Memory B cell (primary cell): ENCODE measurements at regions not wholly inside any gene's neighbourhood (a gene's known extent, or its start where the extent isn't known, plus 50 kb on each side); places are given as distances from the start of the nearest gene placed in this dataset.

Source experiments
- ATAC-seq: fragments of 150-1000 bp; cut with Tn5 transposase; 2 replicates; pipeline ENCODE4 v1.10.0; 2021; ENCODE audit warnings: low read depth, mild to moderate bottlenecking, moderate library complexity
- DNase-seq, 2 donors: peaks; one replicate each; pipeline ENCODE4 v3.0.0; 2022; ENCODE audit warnings: low spot score in 2 of 2
- H3K27ac Mint-ChIP-seq: one replicate; pipeline ENCODE4 v1.8.0; 2022; ENCODE audit warnings: mild to moderate bottlenecking, moderate library complexity, mixed read lengths
- H3K27me3 Mint-ChIP-seq: one replicate; pipeline ENCODE4 v1.8.0; 2022; ENCODE audit warnings: mixed read lengths
- H3K36me3 Mint-ChIP-seq: one replicate; pipeline ENCODE4 v1.8.0; 2022; ENCODE audit warnings: mild to moderate bottlenecking, mixed read lengths
- H3K4me1 Mint-ChIP-seq: one replicate; pipeline ENCODE4 v1.8.0; 2022; ENCODE audit warnings: mixed read lengths
- H3K4me3 Mint-ChIP-seq: one replicate; pipeline ENCODE4 v1.8.0; 2022; ENCODE audit warnings: mild to moderate bottlenecking, moderate library complexity, mixed read lengths
- H3K9me3 Mint-ChIP-seq: one replicate; pipeline ENCODE4 v1.8.0; 2022; ENCODE audit warnings: mixed read lengths

- H3K27me3 Mint-ChIP-seq = no peaks in the 10 kb centered on the region
Measured at GRCh38 chr6:104046426-104046825, 813.3 kb downstream of the HACE1 start.

GRCh38 chr6:104031346-104031745 is 828.4 kb downstream of the HACE1 start:
- DNase-seq = no peak
- no peak overlapping the region for H3K4me3 Mint-ChIP-seq
- no peak overlapping the region for H3K27ac Mint-ChIP-seq
- no peaks in the 10 kb centered on the region for H3K27me3 Mint-ChIP-seq
- no peak for ATAC-seq
- H3K4me1 Mint-ChIP-seq = no peaks in the 10 kb centered on the region
- H3K9me3 Mint-ChIP-seq = peaks cover 1% of the 10 kb centered on the region
- H3K36me3 Mint-ChIP-seq = no peaks in the 10 kb centered on the region

More at GRCh38 chr6:104046426-104046825, 813.3 kb downstream of the HACE1 start:
- DNase-seq (no peak), ATAC-seq (no peak)
- no peak overlapping the region for H3K27ac Mint-ChIP-seq
- H3K9me3 Mint-ChIP-seq = peaks cover 10% of the 10 kb centered on the region
- H3K4me3 Mint-ChIP-seq = no peak overlapping the region
- H3K4me1 Mint-ChIP-seq = no peaks in the 10 kb centered on the region
- H3K36me3 Mint-ChIP-seq = no peaks in the 10 kb centered on the region

DNA sequence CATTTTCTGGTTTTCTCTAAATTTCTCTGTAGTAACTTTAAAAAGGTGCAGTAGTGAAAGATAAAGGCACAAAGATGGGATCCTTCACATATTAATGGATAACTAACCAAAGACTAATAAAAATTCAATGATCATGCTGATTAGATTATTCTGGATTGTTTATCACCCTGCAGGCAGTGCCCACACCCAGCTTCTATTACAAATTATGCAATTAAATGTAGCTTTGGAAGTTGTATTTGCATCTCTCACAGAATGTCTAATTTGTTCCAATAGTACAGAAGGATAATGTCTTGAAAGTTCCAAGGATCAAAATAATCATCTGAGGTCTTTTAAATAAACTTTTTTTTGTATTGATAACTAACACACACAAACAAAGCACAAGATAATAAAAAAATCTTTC is 837.6 kb downstream of the HACE1 start:
- DNase-seq = no peak
- ATAC-seq = no peak
- Mint-ChIP-seq H3K4me1 (no peaks in the 10 kb centered on the region), H3K9me3 (peaks cover 2% of the 10 kb centered on the region), H3K36me3 (no peaks in the 10 kb centered on the region), H3K27ac (no peak overlapping the region), H3K4me3 (no peak overlapping the region), H3K27me3 (no peaks in the 10 kb centered on the region)

- Mint-ChIP-seq H3K9me3 (peaks cover 3% of the 10 kb centered on the region), H3K36me3 (no peaks in the 10 kb centered on the region), H3K4me1 (no peaks in the 10 kb centered on the region), H3K4me3 (no peak overlapping the region), H3K27ac (no peak overlapping the region), H3K27me3 (no peaks in the 10 kb centered on the region)
- ATAC-seq (no peak), DNase-seq (no peak)
Measured at GRCh38 chr6:104019075-104019753, 840.5 kb downstream of the HACE1 start.

DNA sequence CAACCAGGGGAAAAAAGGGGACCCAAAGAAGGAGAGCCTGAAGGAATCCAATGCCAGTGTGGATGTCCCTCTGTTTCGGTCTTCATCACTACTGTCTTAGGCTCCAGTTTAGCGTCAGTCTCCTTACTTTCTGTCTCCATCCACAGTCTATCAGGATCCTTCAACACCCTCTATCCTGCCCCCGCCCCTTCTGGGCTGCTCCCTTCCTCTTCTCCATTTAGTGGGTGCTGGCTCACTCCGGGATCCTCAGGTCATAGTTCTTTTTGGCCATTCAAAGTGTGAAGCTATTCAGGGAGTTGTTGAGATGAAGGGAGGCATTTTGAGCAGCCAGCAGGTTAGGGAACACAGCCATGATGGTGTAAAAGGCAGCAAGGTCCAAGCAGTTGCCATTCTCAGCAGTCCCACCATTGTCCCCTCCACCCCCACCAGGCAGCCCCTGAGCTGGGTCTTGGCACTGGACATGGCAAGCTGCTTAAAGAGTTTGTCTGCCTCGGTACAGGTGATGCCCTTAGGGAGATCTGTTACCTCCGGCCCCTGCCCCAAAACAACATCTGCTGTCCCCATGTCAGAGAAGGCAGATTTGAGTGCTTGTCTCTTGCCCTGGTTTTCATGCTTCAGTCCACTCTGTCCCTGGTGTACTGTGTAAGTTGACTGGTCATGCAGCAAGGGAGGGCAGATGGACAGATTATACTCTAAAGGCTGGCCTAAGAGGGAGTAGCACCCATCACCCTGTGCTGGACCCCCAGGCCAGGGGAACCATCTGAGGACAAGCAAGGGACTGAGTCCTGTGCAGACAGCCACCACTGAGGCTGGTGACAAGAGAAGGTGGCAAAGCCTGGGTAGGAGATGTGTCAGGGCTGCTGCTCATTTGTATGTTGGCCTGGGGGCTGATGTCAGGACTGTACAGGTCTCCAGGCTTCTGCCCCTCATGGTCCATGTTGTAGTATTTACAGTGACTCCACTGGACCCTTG is 842.0 kb downstream of the HACE1 start:
- H3K27me3 Mint-ChIP-seq = no peaks in the 10 kb centered on the region
- no peak overlapping the region for H3K4me3 Mint-ChIP-seq
- DNase-seq = no peak
- no peaks in the 10 kb centered on the region for H3K36me3 Mint-ChIP-seq
- peaks cover 7% of the 10 kb centered on the region for H3K9me3 Mint-ChIP-seq
- no peak overlapping the region for H3K27ac Mint-ChIP-seq
- ATAC-seq = no peak
- H3K4me1 Mint-ChIP-seq = no peaks in the 10 kb centered on the region

DNA sequence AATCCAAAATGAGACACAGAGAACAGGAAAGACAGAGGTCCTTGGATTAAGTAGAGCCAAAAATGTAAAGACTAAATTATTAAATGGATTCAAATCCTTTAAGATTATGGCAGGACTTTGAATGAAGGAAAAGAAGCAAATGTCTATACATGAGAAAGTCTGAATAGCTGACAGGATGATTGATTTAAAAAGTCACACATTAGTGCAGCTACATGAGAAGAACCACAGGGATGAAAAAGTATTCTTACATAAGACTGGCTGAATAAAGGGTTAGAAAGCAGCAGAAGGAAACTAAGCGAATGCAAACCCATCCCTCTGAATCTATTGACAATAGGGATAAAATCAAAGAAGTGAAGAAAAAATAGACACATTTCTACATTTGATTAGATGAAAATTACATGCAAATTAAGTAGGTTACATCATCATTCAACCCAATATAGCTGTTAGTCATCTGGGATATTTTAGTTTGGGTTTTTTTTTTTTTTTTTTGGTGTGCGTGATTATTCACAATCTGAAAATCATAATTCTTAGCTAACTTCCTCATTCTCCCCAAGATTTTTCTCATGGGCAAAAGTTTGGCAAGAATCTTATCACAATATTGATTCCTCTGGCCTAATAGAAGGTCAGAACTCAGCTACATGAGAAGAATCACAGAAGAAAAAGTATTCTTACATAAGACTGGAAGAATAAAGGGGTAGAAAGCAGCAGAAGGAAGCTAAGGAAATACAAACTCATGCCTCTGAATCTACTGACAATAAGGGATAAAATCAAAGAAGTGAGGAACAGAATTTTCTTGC is 845.4 kb downstream of the HACE1 start:
- peaks cover 7% of the 10 kb centered on the region for H3K9me3 Mint-ChIP-seq
- H3K27ac Mint-ChIP-seq = no peak overlapping the region
- DNase-seq = no peak
- ATAC-seq = no peak
- H3K4me1 Mint-ChIP-seq = no peaks in the 10 kb centered on the region
- H3K4me3 Mint-ChIP-seq = no peak overlapping the region
- no peaks in the 10 kb centered on the region for H3K27me3 Mint-ChIP-seq
- H3K36me3 Mint-ChIP-seq = no peaks in the 10 kb centered on the region

- H3K9me3 Mint-ChIP-seq = peaks cover 7% of the 10 kb centered on the region
- no peak overlapping the region for H3K4me3 Mint-ChIP-seq
- ATAC-seq = no peak
- DNase-seq = no peak
- H3K4me1 Mint-ChIP-seq = no peaks in the 10 kb centered on the region
- H3K36me3 Mint-ChIP-seq = no peaks in the 10 kb centered on the region
- no peak overlapping the region for H3K27ac Mint-ChIP-seq
- H3K27me3 Mint-ChIP-seq = no peaks in the 10 kb centered on the region
Measured at GRCh38 chr6:104013312-104013971, 846.3 kb downstream of the HACE1 start.

- ATAC-seq = no peak
- no peak overlapping the region for H3K4me3 Mint-ChIP-seq
- no peak for DNase-seq
- no peaks in the 10 kb centered on the region for H3K36me3 Mint-ChIP-seq
- no peaks in the 10 kb centered on the region for H3K4me1 Mint-ChIP-seq
- H3K27me3 Mint-ChIP-seq = no peaks in the 10 kb centered on the region
- H3K27ac Mint-ChIP-seq = no peak overlapping the region
- H3K9me3 Mint-ChIP-seq = peaks cover 5% of the 10 kb centered on the region
Measured at GRCh38 chr6:104010897-104011296, 848.8 kb downstream of the HACE1 start.

- Mint-ChIP-seq H3K4me3 (no peak overlapping the region), H3K36me3 (no peaks in the 10 kb centered on the region), H3K4me1 (no peaks in the 10 kb centered on the region), H3K27ac (no peak overlapping the region), H3K27me3 (no peaks in the 10 kb centered on the region), H3K9me3 (no peaks in the 10 kb centered on the region)
- no peak for ATAC-seq
- DNase-seq = no peak
Measured at GRCh38 chr6:104003803-104004516, 855.8 kb downstream of the HACE1 start.

DNA sequence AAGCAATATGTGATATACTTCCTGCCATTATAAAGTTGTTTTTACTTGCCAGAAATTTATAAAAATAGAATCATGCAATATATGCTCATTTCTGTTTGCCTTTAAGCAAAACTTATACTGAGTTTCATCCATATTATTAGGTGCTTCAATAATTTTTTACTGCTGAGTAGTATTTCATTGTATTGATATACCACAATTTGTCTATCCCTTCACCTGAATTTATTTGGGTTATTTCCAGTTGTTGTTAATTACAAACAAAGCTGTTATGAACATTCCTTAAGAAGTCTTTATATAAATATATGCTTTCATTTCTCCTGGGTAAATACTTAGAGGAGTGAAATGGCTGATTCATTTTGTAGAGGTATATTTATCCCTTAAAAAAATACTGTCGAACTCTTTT is 864.1 kb downstream of the HACE1 start:
- Mint-ChIP-seq H3K27ac (no peak overlapping the region), H3K27me3 (no peaks in the 10 kb centered on the region), H3K36me3 (no peaks in the 10 kb centered on the region), H3K4me1 (no peaks in the 10 kb centered on the region), H3K4me3 (no peak overlapping the region), H3K9me3 (peaks cover 1% of the 10 kb centered on the region)
- no peak for ATAC-seq
- no peak for DNase-seq

DNA sequence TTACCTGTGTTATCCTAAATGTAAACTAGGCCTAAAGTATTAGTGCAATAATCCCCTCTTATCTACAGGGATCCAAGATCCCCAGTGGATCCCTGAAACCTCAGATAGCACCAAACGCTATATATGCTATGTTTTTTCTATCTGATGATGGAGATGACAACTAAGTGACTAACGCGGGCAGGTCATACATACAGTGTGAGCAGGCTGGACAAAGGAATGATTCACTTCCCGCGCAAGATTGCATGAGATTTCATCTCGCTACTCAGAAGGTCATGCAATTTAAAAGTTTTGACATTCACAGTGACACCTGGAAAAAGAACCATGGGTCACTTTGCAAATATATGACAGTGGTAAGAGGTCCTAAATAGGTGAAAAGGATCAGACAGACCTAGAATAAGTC is 875.9 kb downstream of the HACE1 start:
- Mint-ChIP-seq H3K36me3 (no peaks in the 10 kb centered on the region), H3K4me1 (no peaks in the 10 kb centered on the region), H3K27ac (no peak overlapping the region), H3K27me3 (no peaks in the 10 kb centered on the region), H3K9me3 (peaks cover 9% of the 10 kb centered on the region), H3K4me3 (no peak overlapping the region)
- no peak for ATAC-seq
- no peak for DNase-seq

GRCh38 chr6:103983011-103983410 is 876.7 kb downstream of the HACE1 start:
- H3K9me3 Mint-ChIP-seq = peaks cover 9% of the 10 kb centered on the region
- H3K4me1 Mint-ChIP-seq = no peaks in the 10 kb centered on the region
- H3K36me3 Mint-ChIP-seq = no peaks in the 10 kb centered on the region
- H3K27me3 Mint-ChIP-seq = no peaks in the 10 kb centered on the region
- H3K4me3 Mint-ChIP-seq = no peak overlapping the region
- ATAC-seq = no peak
- no peak overlapping the region for H3K27ac Mint-ChIP-seq
- DNase-seq = no peak

DNA sequence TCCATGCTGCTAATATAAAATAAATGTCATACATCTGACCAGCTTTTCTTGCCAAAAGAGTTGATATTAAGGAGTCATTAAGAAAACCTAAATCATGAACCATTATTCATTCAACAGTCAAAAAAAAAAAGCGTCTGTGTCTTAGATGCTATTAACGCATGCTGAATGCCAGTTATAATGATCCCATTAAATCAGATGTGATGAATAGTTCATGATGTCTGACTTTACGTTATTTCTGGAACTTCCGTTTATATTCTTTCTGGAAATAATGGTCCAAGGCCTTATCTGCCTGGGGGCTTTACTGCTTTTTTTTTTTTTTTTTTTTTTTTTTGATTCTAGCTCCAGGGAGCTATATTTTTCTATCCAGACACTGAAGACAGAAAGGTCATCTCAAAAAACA is 877.1 kb downstream of the HACE1 start:
- no peaks in the 10 kb centered on the region for H3K27me3 Mint-ChIP-seq
- no peaks in the 10 kb centered on the region for H3K4me1 Mint-ChIP-seq
- H3K36me3 Mint-ChIP-seq = no peaks in the 10 kb centered on the region
- no peak for ATAC-seq
- H3K4me3 Mint-ChIP-seq = no peak overlapping the region
- no peak for DNase-seq
- H3K27ac Mint-ChIP-seq = no peak overlapping the region
- peaks cover 9% of the 10 kb centered on the region for H3K9me3 Mint-ChIP-seq
